Kidney (tissue), 13 donors: ENCODE measurements at regions not wholly inside any gene's neighbourhood (a gene's known extent, or its start where the extent isn't known, plus 50 kb on each side); places are given as distances from the start of the nearest gene placed in this dataset.

Experiments used
- DNase-seq, 5 donors: peaks; one replicate each; pipeline ENCODE4 v3.0.0-alpha.2; 2013 to 2020
- FAIRE-seq: peaks from 2 replicates; lab custom pipeline; 2012; peaks lifted over from hg19 to GRCh38; lab: Jason Lieb, UNC
- H3K27ac ChIP-seq, 2 donors: one replicate each; pipeline ENCODE4 v1.7.0; 2013; ENCODE audit warnings: low read depth in 2 of 2, low read length in 2 of 2, inconsistent platforms in 1 of 2
- H3K27me3 ChIP-seq: one replicate; pipeline ENCODE4 v1.7.1; 2013; ENCODE audit warnings: low read length, inconsistent platforms; ENCODE audit not compliant: control insufficient read depth, insufficient read depth
- H3K36me3 ChIP-seq, 3 donors: one replicate each; pipeline versions ENCODE4 v1.7.0 to v1.7.1; 2013; ENCODE audit warnings: low read length in 3 of 3, control low read depth in 1 of 3, inconsistent platforms in 1 of 3; ENCODE audit not compliant: insufficient read depth in 3 of 3, control insufficient read depth in 2 of 3
- H3K4me1 ChIP-seq, 3 donors: one replicate each; pipeline versions ENCODE4 v1.7.0 to v1.7.1; 2013; ENCODE audit warnings: low read length in 3 of 3, inconsistent platforms in 1 of 3, low read depth in 1 of 3; ENCODE audit not compliant: control insufficient read depth in 2 of 3, insufficient read depth in 2 of 3
- H3K4me3 ChIP-seq, 3 donors: one replicate each; pipeline versions ENCODE4 v1.7.0 to v1.8.1; 2013; ENCODE audit warnings: low read length in 3 of 3, control low read depth in 1 of 3, inconsistent platforms in 1 of 3
- H3K9ac ChIP-seq, 3 donors: one replicate each; pipeline versions ENCODE4 v1.7.0 to v1.7.1; 2013; ENCODE audit warnings: low read length in 3 of 3, control low read depth in 1 of 3, inconsistent platforms in 1 of 3
- H3K9me3 ChIP-seq, 3 donors: one replicate each; pipeline versions ENCODE4 v1.7.0 to v1.7.1; 2013; ENCODE audit warnings: low read length in 3 of 3, control low read depth in 1 of 3, inconsistent platforms in 1 of 3; ENCODE audit not compliant: control insufficient read depth in 2 of 3, insufficient read depth in 1 of 3
- CTCF ChIP-seq: IDR thresholded peaks from 3 replicates; pipeline ENCODE4 v1.5.1; 2012; ENCODE audit warnings: mild to moderate bottlenecking, moderate library complexity, borderline replicate concordance; ENCODE audit not compliant: insufficient read depth; ENCODE audit errors: extremely low read depth
- intact Hi-C: fragments of 100-400 bp; cut with DNase I; formaldehyde crosslinking; loops from one replicate; pipeline ENCODE4 v1.11.1; 2022
- donor health status: control.
- donor health status: control.
- donor health status: control.
- donor health status: control.
- donor health status: control.
- donor health status: DM: yes; HTN: yes; CAD: no.
- donor health status: Normal renal cell carcinoma (clear cell type).

- Histone ChIP-seq H3K4me3 (no peak overlapping the region), H3K27me3 (no peaks in the 10 kb centered on the region), H3K36me3 (no peaks in the 10 kb centered on the region), H3K4me1 (peaks cover 0 to 6% (median 5%) of the 10 kb centered on the region in 3 donors), H3K9me3 (no peaks in the 10 kb centered on the region), H3K9ac (no peak overlapping the region), H3K27ac (no peak overlapping the region)
- intact Hi-C loops = no loop called here
- TF ChIP-seq CTCF = no peak
- DNase-seq (peak in 1 of 5 donors; percentile 25), FAIRE-seq (no peak)
Observed at GRCh38 chr6:43867996-43868395, 98.0 kb downstream of the VEGFA start.

GRCh38 chr6:43867246-43867645 is 97.2 kb downstream of the VEGFA start:
- Histone ChIP-seq H3K36me3 (no peaks in the 10 kb centered on the region), H3K4me3 (no peak overlapping the region), H3K27ac (no peak overlapping the region), H3K9ac (no peak overlapping the region), H3K9me3 (no peaks in the 10 kb centered on the region), H3K27me3 (no peaks in the 10 kb centered on the region), H3K4me1 (peaks cover 0 to 6% (median 5%) of the 10 kb centered on the region in 3 donors)
- DNase-seq (peak in 1 of 5 donors; percentile 24), FAIRE-seq (no peak)
- intact Hi-C loops = no loop called here
- TF ChIP-seq CTCF = no peak

GRCh38 chr6:43865932-43866645 is 96.1 kb downstream of the VEGFA start:
- intact Hi-C loops = no loop called here
- no peak for TF ChIP-seq CTCF
- H3K9ac ChIP-seq = no peak overlapping the region
- no peaks in the 10 kb centered on the region for H3K27me3 ChIP-seq
- peaks cover 0 to 9% (median 4%) of the 10 kb centered on the region in 3 donors for H3K4me1 ChIP-seq
- H3K36me3 ChIP-seq = no peaks in the 10 kb centered on the region
- H3K27ac ChIP-seq = no peak overlapping the region
- DNase-seq (peak; percentile 58 to 96 (median 90)), FAIRE-seq (no peak)
- no peak overlapping the region for H3K4me3 ChIP-seq
- no peaks in the 10 kb centered on the region for H3K9me3 ChIP-seq
